Activated CD8-positive, alpha-beta memory T cell treated with anti-CD3 and anti-CD28 coated beads, Interleukin-2, amount 10 ng/mL, durations not matched to agents 7 days and 5 days (primary cell): ENCODE measurements at regions not wholly inside any gene's neighbourhood (a gene's known extent, or its start where the extent isn't known, plus 50 kb on each side); places are given as distances from the start of the nearest gene placed in this dataset.

Experiments
- ATAC-seq: fragments of 150-1000 bp; cut with Tn5 transposase; one replicate; pipeline ENCODE4 v1.10.0; 2021; ENCODE audit warnings: moderate library complexity
- CTCF ChIA-PET: fragments of 350-600 bp; sonication (Branson Sonifier 250); formaldehyde crosslinking; loops from one replicate; lab custom pipeline; 2021; ENCODE audit warnings: antibody characterized with exemption; lab: Charles Lee
- DNase-seq: peaks from one replicate; pipeline ENCODE4 v3.0.0-alpha.2; 2020
- H3K27ac Mint-ChIP-seq: one replicate; pipeline ENCODE4 v1.8.0; 2021; ENCODE audit warnings: mild to moderate bottlenecking, mixed read lengths
- H3K27me3 Mint-ChIP-seq: one replicate; pipeline ENCODE4 v1.8.0; 2021; ENCODE audit warnings: mixed read lengths
- H3K36me3 Mint-ChIP-seq: one replicate; pipeline ENCODE4 v1.8.0; 2021; ENCODE audit warnings: mild to moderate bottlenecking, mixed read lengths
- H3K4me1 Mint-ChIP-seq: one replicate; pipeline ENCODE4 v1.8.0; 2021; ENCODE audit warnings: mixed read lengths
- H3K4me3 Mint-ChIP-seq: one replicate; pipeline ENCODE4 v1.8.0; 2021; ENCODE audit warnings: mild to moderate bottlenecking, moderate library complexity, mixed read lengths
- H3K9me3 Mint-ChIP-seq: one replicate; pipeline ENCODE4 v1.8.0; 2022; ENCODE audit warnings: low read depth, mixed read lengths

DNA sequence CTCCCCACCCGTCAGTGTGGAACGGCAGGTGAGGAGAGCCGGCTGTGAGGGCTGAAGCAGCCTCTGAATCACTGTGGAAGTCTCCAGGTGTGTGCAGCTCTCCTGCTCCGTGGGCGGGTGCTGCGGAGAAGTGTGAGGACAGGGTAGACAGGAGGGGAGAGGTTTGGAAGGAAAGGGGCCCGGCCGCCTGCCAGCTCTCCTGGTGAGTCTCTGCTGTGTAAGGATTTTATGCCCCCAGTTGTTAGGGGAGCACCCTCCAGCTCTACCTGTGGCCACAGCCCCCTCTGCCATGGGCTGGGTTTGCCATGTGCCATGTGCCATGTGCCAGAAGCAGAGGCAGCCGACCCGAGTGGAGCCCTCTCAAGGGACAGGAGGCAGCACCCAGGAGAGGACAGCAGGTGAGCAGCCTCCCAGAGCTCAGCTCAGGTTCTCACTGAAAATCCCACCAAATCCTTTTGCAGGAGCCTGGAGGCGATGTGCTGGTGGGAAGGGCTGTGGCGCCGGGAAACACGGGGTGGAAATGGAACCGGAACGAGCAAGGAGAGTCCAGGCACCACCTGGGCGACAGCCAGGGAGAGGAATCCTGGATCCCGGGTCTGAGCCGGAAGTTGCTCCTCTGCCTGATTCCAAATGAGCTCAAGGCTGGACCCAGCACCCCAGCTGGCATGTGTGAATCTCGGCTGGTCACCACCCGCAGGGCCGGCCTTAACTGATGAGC, 804.4 kb downstream of the BRD1 start:
- ATAC-seq, result no peak
- DNase-seq, result no peak
- no peaks in the 10 kb centered on the region for H3K4me1 Mint-ChIP-seq
- peaks cover 2% of the 10 kb centered on the region for H3K27me3 Mint-ChIP-seq
- no peak overlapping the region for H3K4me3 Mint-ChIP-seq
- no peaks in the 10 kb centered on the region for H3K36me3 Mint-ChIP-seq
- H3K27ac Mint-ChIP-seq, result no peak overlapping the region
- no peaks in the 10 kb centered on the region for H3K9me3 Mint-ChIP-seq
- CTCF ChIA-PET, result no interaction called here

DNA sequence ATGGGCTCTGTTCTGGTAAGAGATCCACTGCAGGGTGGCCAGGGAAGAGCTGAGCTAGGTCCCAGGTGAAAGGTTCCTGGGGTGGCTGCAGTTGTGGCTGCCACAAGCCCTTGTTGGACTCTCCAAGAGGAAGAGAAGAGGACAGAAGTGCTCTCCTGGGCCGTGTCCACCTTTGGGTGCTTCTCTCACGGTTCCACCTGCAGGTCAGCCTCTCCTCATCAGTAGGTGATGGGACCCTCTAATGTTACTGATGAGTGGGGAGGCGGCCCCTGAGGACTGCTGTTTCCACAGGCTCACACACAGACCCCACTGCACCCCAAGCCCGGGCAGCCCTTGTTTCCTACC, 804.9 kb downstream of the BRD1 start:
- no peak overlapping the region for H3K27ac Mint-ChIP-seq
- ATAC-seq (no peak), DNase-seq (no peak)
- H3K27me3 Mint-ChIP-seq, result peaks cover 2% of the 10 kb centered on the region
- no peaks in the 10 kb centered on the region for H3K9me3 Mint-ChIP-seq
- CTCF ChIA-PET, result no interaction called here
- no peak overlapping the region for H3K4me3 Mint-ChIP-seq
- H3K4me1 Mint-ChIP-seq, result no peaks in the 10 kb centered on the region
- no peaks in the 10 kb centered on the region for H3K36me3 Mint-ChIP-seq

DNA sequence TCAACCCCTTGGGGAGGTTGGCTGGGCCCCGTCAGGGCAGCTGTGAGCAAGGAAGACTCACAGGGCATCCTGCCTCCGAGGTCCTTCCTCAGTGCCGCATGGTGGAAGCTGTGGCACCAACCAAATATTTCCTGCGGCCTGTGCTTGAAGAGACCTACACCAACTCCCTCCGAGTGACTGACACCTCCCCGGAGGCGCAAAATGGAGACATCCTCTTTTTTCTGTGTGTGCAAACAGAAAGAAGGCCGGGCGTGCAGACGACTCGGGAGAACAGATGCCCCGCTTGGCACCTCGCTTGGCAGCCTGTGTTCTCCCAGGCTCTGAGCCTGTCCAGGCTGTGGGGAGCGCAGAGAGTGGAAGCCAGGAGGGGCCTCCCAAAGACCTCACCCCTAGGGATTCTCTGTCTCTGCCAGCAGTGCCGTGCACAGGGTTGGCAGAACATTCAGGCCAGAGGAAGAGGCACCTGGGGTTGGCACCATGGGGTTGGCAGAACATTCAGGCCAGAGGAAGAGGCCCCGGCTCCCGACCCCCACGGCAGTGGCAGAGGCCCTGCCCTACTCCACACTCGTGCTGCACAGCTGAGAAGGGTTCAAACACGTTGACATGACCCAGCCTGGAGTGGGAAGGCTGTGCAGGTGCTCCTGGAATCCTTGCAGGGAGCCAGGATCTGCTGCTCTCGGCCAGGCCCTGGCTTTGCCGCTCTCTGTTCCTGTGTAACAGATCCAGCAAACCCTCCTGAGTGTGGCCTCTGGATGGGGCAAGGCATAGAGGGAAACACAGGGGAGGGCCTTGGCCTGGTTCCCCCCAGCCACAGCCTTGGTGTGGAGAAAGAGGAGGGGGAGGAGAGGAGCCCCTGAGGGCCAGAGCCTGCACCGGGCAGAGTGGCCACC, 805.5 kb downstream of the BRD1 start:
- ATAC-seq, result no peak
- peaks cover 2% of the 10 kb centered on the region for H3K27me3 Mint-ChIP-seq
- no peaks in the 10 kb centered on the region for H3K4me1 Mint-ChIP-seq
- CTCF ChIA-PET, result no interaction called here
- DNase-seq, result no peak
- H3K36me3 Mint-ChIP-seq, result no peaks in the 10 kb centered on the region
- no peak overlapping the region for H3K4me3 Mint-ChIP-seq
- H3K9me3 Mint-ChIP-seq, result no peaks in the 10 kb centered on the region
- no peak overlapping the region for H3K27ac Mint-ChIP-seq

DNA sequence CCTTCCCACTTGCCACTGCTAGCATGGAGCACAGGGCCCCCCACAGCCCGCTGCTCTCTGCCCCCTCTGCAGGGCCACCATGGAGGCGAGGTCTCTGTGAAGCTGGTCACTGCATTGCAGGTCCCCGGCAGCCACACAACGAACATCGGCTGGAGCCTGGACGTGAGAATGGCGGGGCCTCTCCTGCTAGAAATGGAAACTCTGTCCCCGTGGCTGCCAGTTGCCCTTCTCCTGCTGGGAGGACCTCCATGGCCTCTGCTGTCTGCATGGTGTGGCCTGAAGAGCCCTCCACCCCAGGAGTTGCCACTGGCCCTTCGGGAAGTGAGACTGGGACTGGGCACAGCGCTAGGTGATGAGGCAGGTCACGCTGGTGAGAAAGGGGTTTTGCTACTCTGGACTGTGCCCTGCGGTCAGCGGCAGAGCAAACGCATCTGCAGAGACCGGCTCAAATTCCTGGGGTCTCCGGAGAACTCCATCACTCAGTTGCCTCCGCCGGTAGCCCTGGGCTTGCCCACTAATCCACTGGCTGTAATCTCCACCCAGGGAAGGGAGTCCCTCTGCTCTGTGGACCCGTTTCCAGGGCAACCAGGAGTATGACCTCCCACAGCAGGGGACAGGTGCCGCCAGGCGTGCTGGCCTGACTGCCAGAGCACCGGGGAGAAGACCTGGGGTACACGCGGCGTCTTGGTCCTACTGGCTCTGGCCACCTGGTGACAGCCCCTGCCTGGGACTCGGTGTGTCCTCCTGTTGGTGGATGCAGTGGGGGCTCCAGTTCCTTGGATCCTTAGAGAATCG, 806.3 kb downstream of the BRD1 start:
- no peak overlapping the region for H3K4me3 Mint-ChIP-seq
- no peak for DNase-seq
- CTCF ChIA-PET, result no interaction called here
- no peaks in the 10 kb centered on the region for H3K9me3 Mint-ChIP-seq
- H3K4me1 Mint-ChIP-seq, result no peaks in the 10 kb centered on the region
- peaks cover 2% of the 10 kb centered on the region for H3K27me3 Mint-ChIP-seq
- no peak for ATAC-seq
- no peaks in the 10 kb centered on the region for H3K36me3 Mint-ChIP-seq
- H3K27ac Mint-ChIP-seq, result no peak overlapping the region

DNA sequence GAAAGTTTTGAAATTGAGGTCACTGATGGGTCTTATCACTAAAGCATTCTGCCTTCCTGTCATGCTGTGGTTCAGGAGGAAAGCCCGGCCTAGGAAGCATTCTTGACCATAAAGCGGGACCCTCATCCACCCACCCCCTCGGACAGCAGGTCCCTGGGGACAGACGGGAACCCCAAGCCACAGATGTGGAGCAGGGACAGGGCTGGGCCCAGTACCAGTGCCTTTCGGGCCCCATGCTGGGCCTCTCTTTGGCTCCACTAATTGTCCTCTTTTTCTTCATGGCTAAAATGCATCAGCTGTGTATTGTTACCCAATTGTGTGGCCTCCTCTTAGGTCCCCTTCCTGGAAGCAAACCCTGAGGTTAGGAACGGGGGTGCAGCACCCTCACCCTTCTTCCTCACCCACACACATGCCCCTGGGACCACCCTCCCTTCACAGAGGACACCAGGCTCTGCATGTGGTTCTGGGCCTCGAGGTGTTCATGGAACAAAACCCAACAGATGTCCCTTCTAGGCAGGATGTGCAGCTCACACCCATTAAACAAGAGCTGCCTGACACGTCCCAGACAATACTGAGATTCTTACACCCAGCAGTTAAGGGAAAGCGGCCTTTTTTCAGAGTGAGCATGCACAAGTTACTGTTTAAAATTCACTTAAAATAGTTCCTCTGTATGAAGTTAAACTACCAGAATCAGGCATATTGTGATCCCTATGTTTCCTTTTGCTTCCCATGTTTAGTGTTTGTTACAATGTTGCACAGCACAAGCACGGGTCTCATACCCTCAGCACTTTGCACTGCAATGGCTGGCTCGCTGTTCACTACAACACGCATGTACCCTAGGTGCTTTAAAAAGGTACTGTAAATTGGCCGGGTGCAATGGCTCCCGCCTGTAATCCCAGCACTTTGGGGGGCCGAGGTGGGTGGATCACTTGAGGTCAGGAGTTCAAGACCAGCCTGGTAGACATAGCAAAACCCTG, 807.6 kb downstream of the BRD1 start:
- Mint-ChIP-seq H3K36me3 (no peaks in the 10 kb centered on the region), H3K9me3 (no peaks in the 10 kb centered on the region), H3K4me3 (no peak overlapping the region), H3K4me1 (no peaks in the 10 kb centered on the region), H3K27ac (no peak overlapping the region), H3K27me3 (peaks cover 2% of the 10 kb centered on the region)
- peak; percentile 28 for DNase-seq
- CTCF ChIA-PET, result no interaction called here
- no peak for ATAC-seq

DNA sequence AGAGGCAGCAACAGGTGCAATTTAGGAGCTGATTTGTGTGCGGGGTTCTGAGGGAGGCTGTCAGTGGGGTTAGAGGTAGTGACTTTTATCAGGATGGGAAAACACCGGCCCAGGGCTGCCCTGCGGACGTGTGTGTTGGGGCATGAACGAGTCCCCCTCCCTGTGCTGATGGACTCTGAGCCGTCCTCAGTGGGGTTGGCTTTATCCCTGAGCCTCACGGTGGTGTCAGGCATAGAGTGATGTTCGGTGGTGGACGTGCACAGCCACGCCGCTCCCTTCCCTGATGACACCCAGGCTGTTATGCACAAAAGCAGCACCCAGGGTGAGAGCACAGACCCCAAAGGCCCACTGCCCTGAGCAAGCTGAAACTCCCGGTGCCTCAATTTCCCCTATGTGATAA, 809.1 kb downstream of the BRD1 start:
- CTCF ChIA-PET, result no interaction called here
- Mint-ChIP-seq H3K36me3 (no peaks in the 10 kb centered on the region), H3K27me3 (peaks cover 2% of the 10 kb centered on the region), H3K27ac (no peak overlapping the region), H3K4me3 (no peak overlapping the region), H3K4me1 (no peaks in the 10 kb centered on the region), H3K9me3 (no peaks in the 10 kb centered on the region)
- DNase-seq (peak; percentile 29), ATAC-seq (no peak)

DNA sequence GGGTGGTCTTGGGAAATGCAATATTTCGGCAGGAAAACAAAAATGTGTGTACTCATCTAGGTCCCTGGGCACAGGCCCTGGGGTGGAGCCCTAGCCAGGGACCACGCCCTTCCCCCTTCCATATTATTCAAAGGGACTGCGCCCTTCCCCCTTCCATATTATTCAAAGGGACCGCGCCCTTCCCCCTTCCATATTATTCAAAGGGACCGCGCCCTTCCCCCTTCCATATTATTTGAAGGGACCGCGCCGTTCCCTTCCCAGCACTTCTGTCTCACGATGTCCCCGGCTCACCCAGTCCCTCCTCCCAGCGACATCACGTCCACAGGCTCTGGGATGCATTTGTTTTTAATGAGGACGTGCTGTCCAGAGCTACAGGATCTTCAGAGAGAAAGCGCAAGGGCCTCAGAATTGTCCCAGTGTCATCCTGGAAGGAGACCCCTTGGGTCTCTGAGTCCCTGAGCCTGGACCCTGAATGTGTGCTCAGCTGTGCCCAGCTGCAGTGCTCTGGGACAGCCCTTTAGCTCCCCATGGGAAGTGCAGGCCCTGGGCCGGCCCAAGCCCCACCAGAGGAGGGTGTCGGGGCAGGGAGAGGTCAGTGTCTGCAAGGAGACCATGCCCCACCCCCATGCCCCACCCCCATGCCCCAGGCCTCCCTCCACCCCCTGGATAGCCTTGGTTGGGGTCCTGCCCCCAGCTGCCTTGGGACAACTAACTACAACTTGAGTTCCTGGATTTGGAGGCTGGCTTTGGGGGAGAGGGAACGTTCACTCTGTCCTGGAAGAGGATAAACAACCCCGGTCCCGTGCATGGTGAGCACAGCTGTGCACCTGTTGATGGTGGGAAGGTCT, 810.0 kb downstream of the BRD1 start:
- no peaks in the 10 kb centered on the region for H3K36me3 Mint-ChIP-seq
- H3K9me3 Mint-ChIP-seq, result no peaks in the 10 kb centered on the region
- no peak overlapping the region for H3K27ac Mint-ChIP-seq
- no peak overlapping the region for H3K4me3 Mint-ChIP-seq
- no peak for ATAC-seq
- peaks cover 2% of the 10 kb centered on the region for H3K27me3 Mint-ChIP-seq
- no peaks in the 10 kb centered on the region for H3K4me1 Mint-ChIP-seq
- CTCF ChIA-PET, result no interaction called here
- DNase-seq, result peak; percentile 16

DNA sequence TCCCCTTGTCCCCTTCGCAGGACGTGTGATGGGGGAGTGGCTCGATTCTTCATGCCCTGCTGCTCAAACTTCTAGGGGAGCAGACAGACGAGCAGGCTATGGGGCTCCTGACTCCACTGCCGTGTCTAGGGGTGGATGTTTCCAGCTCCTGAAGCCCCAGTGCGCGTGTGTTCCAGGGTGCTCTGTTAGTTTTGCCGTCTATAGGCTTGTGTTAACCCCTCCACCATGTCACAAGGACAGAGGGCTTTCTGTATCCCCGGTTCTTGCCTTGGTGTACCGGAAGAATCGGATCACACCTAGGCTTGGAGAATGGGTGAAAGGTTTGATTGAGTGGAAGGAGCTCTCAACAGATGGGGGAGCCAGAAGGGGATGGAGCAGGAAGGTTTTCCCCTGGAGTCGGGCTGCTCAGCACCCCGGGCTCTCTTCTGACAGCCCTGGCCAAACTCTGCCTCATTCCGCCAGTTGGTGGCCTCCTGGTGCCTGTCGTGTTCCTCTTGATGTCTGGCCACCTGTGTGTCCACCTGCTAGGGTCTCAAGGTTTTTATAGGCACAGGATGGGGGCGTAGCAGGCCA, 810.7 kb downstream of the BRD1 start:
- Mint-ChIP-seq H3K36me3 (no peaks in the 10 kb centered on the region), H3K9me3 (no peaks in the 10 kb centered on the region), H3K27ac (no peak overlapping the region), H3K4me1 (no peaks in the 10 kb centered on the region), H3K27me3 (peaks cover 2% of the 10 kb centered on the region), H3K4me3 (no peak overlapping the region)
- DNase-seq (peak; percentile 28), ATAC-seq (no peak)
- CTCF ChIA-PET, result no interaction called here

DNA sequence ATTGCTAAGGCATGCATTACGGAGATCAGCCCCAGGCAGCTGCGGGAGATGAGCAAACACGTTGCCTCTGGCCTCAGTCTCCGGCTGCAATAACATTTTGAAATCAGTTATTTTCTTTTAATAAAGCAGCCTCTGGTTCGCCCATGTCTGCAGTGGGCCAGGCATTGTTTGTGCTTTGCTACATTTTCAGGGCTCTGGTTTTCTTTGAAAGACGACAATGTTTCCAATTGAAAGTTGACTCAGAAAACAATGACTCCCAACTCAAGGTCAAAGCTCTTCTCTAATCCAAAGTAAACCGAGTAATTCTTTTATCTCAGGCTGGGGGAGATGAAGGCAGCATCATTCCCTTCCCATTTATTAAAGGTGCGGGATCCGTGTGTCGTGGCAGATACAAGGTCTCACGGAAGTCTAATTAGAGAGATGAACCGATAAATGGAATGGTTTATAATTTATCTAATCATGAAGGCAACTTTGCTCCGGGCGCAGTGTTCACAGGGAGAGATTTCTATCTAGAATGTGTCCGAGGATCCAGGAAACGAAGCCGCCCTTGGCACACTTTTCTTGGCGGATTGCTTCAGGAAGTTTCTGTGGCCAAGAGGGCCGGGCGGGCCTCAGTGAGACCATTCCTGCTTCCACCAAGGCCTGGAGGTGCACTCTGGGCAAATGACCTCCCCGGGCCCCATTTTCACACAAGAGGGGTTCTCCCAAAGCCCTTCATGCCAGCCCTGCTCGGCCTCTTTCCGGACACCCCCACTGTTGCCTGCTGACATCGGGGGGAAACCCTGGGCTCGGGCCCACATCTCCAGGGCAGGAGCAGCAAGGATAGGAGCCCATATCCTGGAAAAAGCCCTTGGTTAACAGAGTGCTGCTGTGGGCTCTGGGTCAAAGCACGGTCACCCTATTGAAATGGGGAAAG, 811.4 kb downstream of the BRD1 start:
- ATAC-seq (no peak), DNase-seq (peak; percentile 9)
- Mint-ChIP-seq H3K36me3 (no peaks in the 10 kb centered on the region), H3K9me3 (no peaks in the 10 kb centered on the region), H3K4me3 (no peak overlapping the region), H3K4me1 (no peaks in the 10 kb centered on the region), H3K27ac (no peak overlapping the region), H3K27me3 (peaks cover 2% of the 10 kb centered on the region)
- CTCF ChIA-PET, result no interaction called here

DNA sequence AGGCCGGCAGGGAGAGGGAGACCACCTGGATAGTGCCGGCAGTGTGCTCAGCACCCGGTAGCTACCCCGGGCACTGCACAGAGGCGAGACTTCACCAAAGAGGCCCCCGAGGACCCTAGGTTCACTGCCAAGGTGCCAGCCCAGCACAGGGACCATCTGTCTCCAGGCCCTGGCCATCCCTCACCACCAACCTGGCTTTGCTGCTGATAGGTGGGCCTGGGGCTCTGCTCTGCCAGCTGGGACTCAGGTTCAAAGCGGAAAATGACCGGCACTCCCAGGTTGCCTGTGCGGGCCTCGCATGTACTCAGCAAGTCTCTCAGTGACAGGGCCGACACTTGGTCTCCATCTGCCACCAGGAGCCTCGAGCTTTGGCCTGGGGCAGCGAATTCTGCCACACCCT, 812.2 kb downstream of the BRD1 start:
- H3K4me1 Mint-ChIP-seq, result no peaks in the 10 kb centered on the region
- peaks cover 2% of the 10 kb centered on the region for H3K27me3 Mint-ChIP-seq
- H3K36me3 Mint-ChIP-seq, result no peaks in the 10 kb centered on the region
- CTCF ChIA-PET, result no interaction called here
- DNase-seq (peak; percentile 16), ATAC-seq (no peak)
- no peak overlapping the region for H3K4me3 Mint-ChIP-seq
- no peak overlapping the region for H3K27ac Mint-ChIP-seq
- H3K9me3 Mint-ChIP-seq, result no peaks in the 10 kb centered on the region
